ENCODE measurements at regions not wholly inside any gene's neighbourhood (a gene's known extent, or its start where the extent isn't known, plus 50 kb on each side); places are given as distances from the start of the nearest gene placed in this dataset.

DNA sequence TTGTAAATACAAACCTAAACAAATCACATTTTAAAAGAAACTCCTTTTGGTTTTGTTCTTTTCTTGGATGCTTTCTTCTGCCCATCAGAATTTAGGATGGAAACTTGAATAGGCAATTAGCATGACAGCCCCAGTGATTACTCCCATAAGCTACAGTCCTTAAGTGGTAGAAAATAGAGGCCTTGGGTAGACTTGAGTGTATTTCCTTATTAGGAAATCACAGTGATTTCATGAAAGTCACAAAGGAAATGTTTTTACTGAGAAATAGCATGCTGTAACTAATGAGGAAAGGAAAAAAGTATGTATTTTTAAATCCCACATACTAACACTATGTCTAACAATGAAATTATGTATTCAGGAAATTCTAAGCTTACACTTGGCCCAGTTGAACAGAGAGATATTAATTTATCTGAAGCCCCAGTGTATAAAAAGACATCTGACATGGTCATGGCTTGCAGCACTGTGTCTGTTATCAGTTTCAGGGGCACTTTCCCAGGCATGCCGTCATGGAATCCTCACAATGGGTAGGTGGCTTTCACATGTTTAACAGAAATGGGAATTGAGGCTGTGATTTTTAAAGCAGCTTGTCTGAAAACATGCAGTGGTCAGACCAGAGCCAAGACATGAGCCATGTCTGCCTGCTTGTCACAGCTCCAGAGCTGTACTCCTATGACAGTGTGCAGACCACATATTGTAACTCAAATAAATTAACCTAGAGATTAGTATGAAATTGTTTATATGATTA lies 79.7 kb upstream of the TRIB2 start:
- intact Hi-C loops (cut with DNase I), result no loop called here
- Histone ChIP-seq H3K4me3 (no peak overlapping the region), H3K9me3 (no peaks in the 10 kb centered on the region), H3K4me1 (no peaks in the 10 kb centered on the region), H3K36me3 (no peaks in the 10 kb centered on the region), H3K27me3 (no peaks in the 10 kb centered on the region), H3K27ac (no peak overlapping the region)
- TF ChIP-seq POLR2A (IDR thresholded peaks at IDR 0.05) (no peak), POLR2AphosphoS5 (IDR thresholded peaks at IDR 0.05; ENCODE audit: insufficient read depth in 1 of 2, low read depth in 1 of 2) (no peak)
- TF ChIP-seq, protein P1, sequence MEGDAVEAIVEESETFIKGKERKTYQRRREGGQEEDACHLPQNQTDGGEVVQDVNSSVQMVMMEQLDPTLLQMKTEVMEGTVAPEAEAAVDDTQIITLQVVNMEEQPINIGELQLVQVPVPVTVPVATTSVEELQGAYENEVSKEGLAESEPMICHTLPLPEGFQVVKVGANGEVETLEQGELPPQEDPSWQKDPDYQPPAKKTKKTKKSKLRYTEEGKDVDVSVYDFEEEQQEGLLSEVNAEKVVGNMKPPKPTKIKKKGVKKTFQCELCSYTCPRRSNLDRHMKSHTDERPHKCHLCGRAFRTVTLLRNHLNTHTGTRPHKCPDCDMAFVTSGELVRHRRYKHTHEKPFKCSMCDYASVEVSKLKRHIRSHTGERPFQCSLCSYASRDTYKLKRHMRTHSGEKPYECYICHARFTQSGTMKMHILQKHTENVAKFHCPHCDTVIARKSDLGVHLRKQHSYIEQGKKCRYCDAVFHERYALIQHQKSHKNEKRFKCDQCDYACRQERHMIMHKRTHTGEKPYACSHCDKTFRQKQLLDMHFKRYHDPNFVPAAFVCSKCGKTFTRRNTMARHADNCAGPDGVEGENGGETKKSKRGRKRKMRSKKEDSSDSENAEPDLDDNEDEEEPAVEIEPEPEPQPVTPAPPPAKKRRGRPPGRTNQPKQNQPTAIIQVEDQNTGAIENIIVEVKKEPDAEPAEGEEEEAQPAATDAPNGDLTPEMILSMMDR (IDR thresholded peaks at IDR 0.05), result no peak
- DNase-seq (ENCODE audit: extremely low spot score in 2 of 2), result no peak

DNA sequence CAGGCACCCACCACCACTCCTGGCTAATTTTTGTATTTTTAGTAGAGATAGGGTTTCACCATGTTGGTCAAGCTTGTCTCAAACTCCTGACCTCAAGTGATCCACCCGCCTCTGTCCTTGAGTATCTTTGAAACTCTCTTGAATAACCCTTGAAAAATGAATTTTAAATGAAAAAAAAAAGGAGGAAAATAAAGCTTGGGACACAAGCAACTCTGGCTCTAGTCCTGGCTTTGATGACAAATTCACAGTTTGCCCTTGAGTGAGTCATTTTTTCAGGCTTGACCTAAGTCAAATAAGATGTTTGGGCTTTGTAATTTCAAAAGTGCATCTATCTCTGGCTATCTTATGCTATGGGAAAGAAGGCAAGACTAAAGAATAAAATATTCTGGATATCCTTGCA lies 79.0 kb upstream of the TRIB2 start:
- TF ChIP-seq POLR2A (IDR thresholded peaks at IDR 0.05), result no peak
- TF ChIP-seq POLR2AphosphoS5 (IDR thresholded peaks at IDR 0.05; ENCODE audit: insufficient read depth in 1 of 2, low read depth in 1 of 2), result no peak
- TF ChIP-seq, protein P1 (IDR thresholded peaks at IDR 0.05), result no peak
- DNase-seq (ENCODE audit: extremely low spot score in 2 of 2), result no peak
- Histone ChIP-seq H3K9me3 (no peaks in the 10 kb centered on the region), H3K27me3 (no peaks in the 10 kb centered on the region), H3K27ac (no peak overlapping the region), H3K4me1 (no peaks in the 10 kb centered on the region), H3K36me3 (no peaks in the 10 kb centered on the region), H3K4me3 (no peak overlapping the region)
- intact Hi-C loops (cut with DNase I), result no loop called here

DNA sequence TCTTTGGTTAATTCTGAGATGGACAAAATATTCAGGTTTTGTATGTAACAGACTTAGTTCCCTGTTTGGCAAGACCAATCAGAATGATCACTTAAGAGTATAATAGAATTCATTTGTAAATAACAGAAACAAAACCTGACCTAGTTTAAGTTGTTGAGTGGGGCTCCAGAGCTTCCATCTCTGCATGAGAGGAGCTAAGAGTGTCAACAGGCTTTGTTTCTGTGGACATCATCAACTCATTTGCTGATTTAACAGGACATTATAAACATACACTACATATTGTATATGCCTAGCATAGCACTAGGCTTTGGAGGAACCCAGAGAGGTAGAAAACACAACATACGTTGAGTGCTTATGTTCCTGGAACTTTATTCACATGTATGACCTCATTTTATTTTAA lies 75.3 kb upstream of the TRIB2 start:
- no peaks in the 10 kb centered on the region for H3K9me3 ChIP-seq
- intact Hi-C loops (cut with DNase I), result no loop called here
- H3K27ac ChIP-seq, result no peak overlapping the region
- H3K4me1 ChIP-seq, result no peaks in the 10 kb centered on the region
- H3K36me3 ChIP-seq, result no peaks in the 10 kb centered on the region
- TF ChIP-seq POLR2AphosphoS5 (IDR thresholded peaks at IDR 0.05; ENCODE audit: insufficient read depth in 1 of 2, low read depth in 1 of 2), result no peak
- no peak for TF ChIP-seq POLR2A (IDR thresholded peaks at IDR 0.05)
- TF ChIP-seq, protein P1 (IDR thresholded peaks at IDR 0.05), result no peak
- DNase-seq (ENCODE audit: extremely low spot score in 2 of 2), result no peak
- no peak overlapping the region for H3K4me3 ChIP-seq
- no peaks in the 10 kb centered on the region for H3K27me3 ChIP-seq

DNA sequence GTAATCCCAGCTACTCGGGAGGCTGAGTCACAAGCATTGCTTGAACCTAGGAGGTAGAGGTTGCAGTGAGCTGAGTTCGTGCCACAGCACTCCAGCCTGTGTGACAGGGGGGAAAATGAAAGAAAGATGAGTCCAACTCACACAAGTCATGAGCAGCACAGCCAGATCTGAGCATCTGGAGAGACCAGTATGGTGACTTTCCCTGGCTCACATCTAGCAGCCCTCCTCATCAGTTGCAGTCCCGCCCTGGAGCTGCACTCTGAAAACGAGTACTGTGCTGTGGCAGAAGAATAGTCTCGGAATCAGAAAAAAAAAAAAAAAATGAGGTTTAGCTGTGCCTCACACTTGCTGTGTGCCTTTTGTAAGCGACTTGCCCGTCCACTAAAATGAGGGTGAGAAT lies 74.4 kb upstream of the TRIB2 start:
- no peak overlapping the region for H3K27ac ChIP-seq
- H3K4me3 ChIP-seq, result no peak overlapping the region
- intact Hi-C loops (cut with DNase I), result no loop called here
- no peak for DNase-seq (ENCODE audit: extremely low spot score in 2 of 2)
- H3K9me3 ChIP-seq, result no peaks in the 10 kb centered on the region
- H3K4me1 ChIP-seq, result no peaks in the 10 kb centered on the region
- H3K36me3 ChIP-seq, result no peaks in the 10 kb centered on the region
- H3K27me3 ChIP-seq, result no peaks in the 10 kb centered on the region
- TF ChIP-seq POLR2A (IDR thresholded peaks at IDR 0.05), result no peak
- no peak for TF ChIP-seq POLR2AphosphoS5 (IDR thresholded peaks at IDR 0.05; ENCODE audit: insufficient read depth in 1 of 2, low read depth in 1 of 2)
- TF ChIP-seq, protein P1 (IDR thresholded peaks at IDR 0.05), result no peak

DNA sequence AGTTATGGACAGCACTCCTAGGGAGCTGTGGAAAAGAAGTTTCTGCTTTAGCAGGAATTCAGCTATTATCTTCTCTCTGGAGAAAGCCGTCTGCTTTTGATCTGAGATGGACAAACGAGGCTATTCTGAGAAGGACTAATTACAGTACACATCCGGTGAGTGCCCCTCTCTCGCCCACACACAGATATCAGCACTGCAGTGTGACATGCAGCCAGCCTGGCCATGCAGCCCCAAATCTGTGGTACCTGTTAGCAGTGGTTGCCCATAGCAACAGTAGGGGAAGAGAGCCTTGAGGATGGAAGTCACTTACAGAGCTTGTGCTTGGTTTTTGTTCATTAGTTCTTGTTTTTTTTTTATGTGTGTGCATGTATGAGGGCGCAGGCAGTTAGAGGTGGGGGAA lies 73.9 kb upstream of the TRIB2 start:
- Histone ChIP-seq H3K36me3 (no peaks in the 10 kb centered on the region), H3K9me3 (no peaks in the 10 kb centered on the region), H3K4me3 (no peak overlapping the region), H3K4me1 (no peaks in the 10 kb centered on the region), H3K27ac (no peak overlapping the region), H3K27me3 (no peaks in the 10 kb centered on the region)
- TF ChIP-seq POLR2A (IDR thresholded peaks at IDR 0.05), result no peak
- TF ChIP-seq, protein P1 (IDR thresholded peaks at IDR 0.05), result no peak
- TF ChIP-seq POLR2AphosphoS5 (IDR thresholded peaks at IDR 0.05; ENCODE audit: insufficient read depth in 1 of 2, low read depth in 1 of 2), result no peak
- intact Hi-C loops (cut with DNase I), result no loop called here
- no peak for DNase-seq (ENCODE audit: extremely low spot score in 2 of 2)
